GF-D8 (cell line): ENCODE measurements at regions not wholly inside any gene's neighbourhood (a gene's known extent, or its start where the extent isn't known, plus 50 kb on each side); places are given as distances from the start of the nearest gene placed in this dataset.

Experiments used
- DNase-seq: peaks from one replicate; lab custom pipeline; 2025; lab: John Stamatoyannopoulos, UW

GRCh38 chrX:155682834-155683233 lies 70.1 kb upstream of the TMLHE start:
- no peak for DNase-seq

GRCh38 chrX:155679715-155680114 lies 67.0 kb upstream of the TMLHE start:
- DNase-seq, result no peak

GRCh38 chrX:155673338-155673737 lies 60.6 kb upstream of the TMLHE start:
- DNase-seq, result no peak

GRCh38 chrX:155666741-155667140 lies 54.0 kb upstream of the TMLHE start:
- no peak for DNase-seq
